ENCODE measurements at regions not wholly inside any gene's neighbourhood (a gene's known extent, or its start where the extent isn't known, plus 50 kb on each side); places are given as distances from the start of the nearest gene placed in this dataset.

DNA sequence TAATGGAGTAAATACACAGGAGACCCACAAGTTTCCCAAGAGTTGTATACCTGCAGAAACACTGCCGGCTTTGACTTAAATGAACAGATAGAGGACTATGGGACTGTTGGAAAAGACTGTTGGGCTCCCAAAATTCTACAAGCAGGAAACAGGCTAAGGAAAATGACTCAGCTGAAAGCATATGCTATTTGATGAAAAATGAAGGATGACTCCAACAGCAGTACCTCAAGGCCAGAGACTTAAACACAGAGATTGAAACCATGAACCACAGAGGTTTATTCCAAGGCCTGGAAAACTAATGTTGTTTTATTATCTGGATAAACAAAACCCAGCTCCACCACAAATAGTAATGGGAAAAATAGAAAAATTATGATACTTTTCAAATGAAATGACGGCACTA lies 187.7 kb downstream of the TNFSF18 start:
- Histone ChIP-seq H4K5ac (ENCODE audit: insufficient read length, low read depth, low read length) (no peak overlapping the region), H2AFZ (ENCODE audit: low read length) (no peak overlapping the region), H3K79me1 (ENCODE audit: insufficient read depth, low read depth, low read length, poor library complexity, severe bottlenecking) (no peaks in the 10 kb centered on the region), H3T11ph (ENCODE audit: low read length) (no peak overlapping the region), H3K9ac (ENCODE audit: extremely low read depth, insufficient read length, low read length) (no peak overlapping the region), H2BK12ac (ENCODE audit: insufficient read length, low read depth, low read length) (no peak overlapping the region), H3K18ac (ENCODE audit: insufficient read length, low read depth, low read length) (no peak overlapping the region), H3K4me1 (ENCODE audit: insufficient read depth, low read length) (no peaks in the 10 kb centered on the region), H2BK20ac (ENCODE audit: low read depth, low read length, poor library complexity, severe bottlenecking) (no peak overlapping the region), H3K23ac (ENCODE audit: insufficient read length, low read depth, low read length) (no peak overlapping the region), H4K20me1 (ENCODE audit: control insufficient read depth, insufficient read depth, insufficient read length) (no peaks in the 10 kb centered on the region), H3K56ac (ENCODE audit: insufficient read length, low read depth, low read length) (no peak overlapping the region), H3K4ac (ENCODE audit: low read depth, low read length) (no peak overlapping the region), H2BK5ac (ENCODE audit: insufficient read length, low read length) (no peak overlapping the region), H3K79me2 (ENCODE audit: insufficient read depth, low read length) (no peaks in the 10 kb centered on the region), H3K4me2 (ENCODE audit: insufficient read depth, insufficient read length, low read length) (no peak overlapping the region), H2BK120ac (ENCODE audit: low read depth, low read length, poor library complexity, severe bottlenecking) (no peak overlapping the region), H3K27ac (ENCODE audit: insufficient read length, low read depth, low read length) (no peak overlapping the region), H3K14ac (ENCODE audit: insufficient read depth, low read length) (no peak overlapping the region), H3K9me3 (ENCODE audit: control insufficient read depth, low read depth, low read length) (no peaks in the 10 kb centered on the region), H3K27me3 (ENCODE audit: insufficient read depth, low read length) (no peaks in the 10 kb centered on the region), H4K8ac (replicated peaks; ENCODE audit: insufficient read length, low read depth, low read length) (no peak overlapping the region), H3K23me2 (ENCODE audit: insufficient read length, low read depth, low read length, poor library complexity, severe bottlenecking) (no peaks in the 10 kb centered on the region), H4K91ac (ENCODE audit: insufficient read length, low read depth, low read length) (no peak overlapping the region), H2BK15ac (ENCODE audit: low read depth, low read length) (no peak overlapping the region), H2AK5ac (ENCODE audit: insufficient read length, low read length) (no peak overlapping the region)
- H3K27me3 Mint-ChIP-seq (ENCODE audit: low read depth), result no peaks in the 10 kb centered on the region
- peaks cover 0 to 4% of the 10 kb centered on the region in 2 experiments; a peak in 2 of 5 replicates for H3K9me3 Mint-ChIP-seq
- no peaks in the 10 kb centered on the region for H3K4me1 Mint-ChIP-seq
- no peaks in the 10 kb centered on the region for H3K36me3 Mint-ChIP-seq (ENCODE audit: insufficient read depth in 1 of 3, low read depth in 3 of 3)
- H3K4me3 Mint-ChIP-seq, result no peak overlapping the region
- DNase-seq, result no peak
- no peak overlapping the region for H3K27ac Mint-ChIP-seq
- no CpG with 5 or more reads among the region's 2 CpGs for WGBS (ENCODE audit: extremely low coverage, insufficient read length, low lambda C conversion rate)
- TF ChIP-seq, protein P1, sequence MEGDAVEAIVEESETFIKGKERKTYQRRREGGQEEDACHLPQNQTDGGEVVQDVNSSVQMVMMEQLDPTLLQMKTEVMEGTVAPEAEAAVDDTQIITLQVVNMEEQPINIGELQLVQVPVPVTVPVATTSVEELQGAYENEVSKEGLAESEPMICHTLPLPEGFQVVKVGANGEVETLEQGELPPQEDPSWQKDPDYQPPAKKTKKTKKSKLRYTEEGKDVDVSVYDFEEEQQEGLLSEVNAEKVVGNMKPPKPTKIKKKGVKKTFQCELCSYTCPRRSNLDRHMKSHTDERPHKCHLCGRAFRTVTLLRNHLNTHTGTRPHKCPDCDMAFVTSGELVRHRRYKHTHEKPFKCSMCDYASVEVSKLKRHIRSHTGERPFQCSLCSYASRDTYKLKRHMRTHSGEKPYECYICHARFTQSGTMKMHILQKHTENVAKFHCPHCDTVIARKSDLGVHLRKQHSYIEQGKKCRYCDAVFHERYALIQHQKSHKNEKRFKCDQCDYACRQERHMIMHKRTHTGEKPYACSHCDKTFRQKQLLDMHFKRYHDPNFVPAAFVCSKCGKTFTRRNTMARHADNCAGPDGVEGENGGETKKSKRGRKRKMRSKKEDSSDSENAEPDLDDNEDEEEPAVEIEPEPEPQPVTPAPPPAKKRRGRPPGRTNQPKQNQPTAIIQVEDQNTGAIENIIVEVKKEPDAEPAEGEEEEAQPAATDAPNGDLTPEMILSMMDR (conservative IDR thresholded peaks at IDR 0.05), result no peak

Measured in H9 (cell line).